K562 (cell line): ENCODE measurements at regions not wholly inside any gene's neighbourhood (a gene's known extent, or its start where the extent isn't known, plus 50 kb on each side); places are given as distances from the start of the nearest gene placed in this dataset.

ENCODE experiments used
- CTCF ChIP-seq, 3 experiments: IDR thresholded peaks in 2 of 3; conservative IDR thresholded peaks in 1 of 3; 2 replicates each; pipeline ENCODE4 v1.5.1; 2011 to 2012; ENCODE audit warnings: low read length in 3 of 3, mild to moderate bottlenecking in 3 of 3, control low read depth in 2 of 3, improper control_type of control experiment in 1 of 3, inconsistent platforms in 1 of 3, low read depth in 1 of 3, mixed read lengths in 1 of 3, moderate library complexity in 1 of 3; ENCODE audit not compliant: insufficient read depth in 2 of 3
- JUN ChIP-seq, 2 experiments: sonication (generic) in 1 of 2; formaldehyde crosslinking in 1 of 2; IDR thresholded peaks; 2 replicates each; pipeline versions ENCODE4 v1.6.1 to v1.8.0; 2012 to 2022; ENCODE audit warnings: borderline replicate concordance in 2 of 2, mild to moderate bottlenecking in 2 of 2, improper control_type of control experiment in 1 of 2, low read depth in 1 of 2, low read length in 1 of 2, missing genetic modification reagents in 1 of 2
- MLLT1 ChIP-seq, 2 experiments: fragments of 450-650 bp; IDR thresholded peaks; 2 replicates each; pipeline ENCODE4 v1.6.1; 2016
- SPI1 ChIP-seq: IDR thresholded peaks from 2 replicates; pipeline ENCODE4 v1.6.1; 2011; ENCODE audit warnings: low read depth, low read length, control low read depth, borderline replicate concordance
- THAP7 ChIP-seq: fragments of 250-450 bp; sonication (Bioruptor Pico); IDR thresholded peaks from 2 replicates; pipeline ENCODE4 v1.5.0; 2021

GRCh38 chr2:228867406-228867805 lies 403.7 kb downstream of the PID1 start:
- TF ChIP-seq JUN (IDR thresholded peaks at IDR 0.05; ENCODE audit: borderline replicate concordance, low read depth, low read length): no peak
- no peak for TF ChIP-seq JUN (CRISPR knock-in tag; IDR thresholded peaks at IDR 0.05; ENCODE audit: borderline replicate concordance)
- TF ChIP-seq MLLT1 (IDR thresholded peaks at IDR 0.05): no peak
- TF ChIP-seq SPI1: no peak
- TF ChIP-seq CTCF (IDR thresholded peaks at IDR 0.05 in 2 of 3, conservative IDR thresholded peaks at IDR 0.05 in 1 of 3; ENCODE audit: insufficient read depth in 2 of 3, low read depth in 1 of 3, low read length in 3 of 3): no peak
- no peak for TF ChIP-seq THAP7 (CRISPR knock-in tag)
